Right lung (tissue), 2 donors: ENCODE measurements at regions not wholly inside any gene's neighbourhood (a gene's known extent, or its start where the extent isn't known, plus 50 kb on each side); places are given as distances from the start of the nearest gene placed in this dataset.

ENCODE experiments used
- DNase-seq, 2 donors: peaks; one replicate each; pipeline ENCODE4 v3.0.0-alpha.2; 2013

GRCh38 chr4:184575306-184575705 is 73.9 kb downstream of the CASP3 start:
- no peak for DNase-seq

- no peak for DNase-seq
These were observed 74.4 kb downstream of the CASP3 start for GRCh38 chr4:184574861-184575260.

GRCh38 chr4:184573701-184574100 is 75.5 kb downstream of the CASP3 start:
- no peak for DNase-seq

- no peak for DNase-seq
These were observed 80.5 kb downstream of the CASP3 start for GRCh38 chr4:184568770-184569169.

- DNase-seq: no peak
These were observed 85.6 kb downstream of the CASP3 start for GRCh38 chr4:184563621-184564020.

GRCh38 chr4:184558996-184559395 is 84.6 kb upstream of the IRF2 start:
- DNase-seq: no peak

GRCh38 chr4:184553891-184554290 is 79.5 kb upstream of the IRF2 start:
- DNase-seq: no peak

GRCh38 chr4:184550476-184550875 is 76.1 kb upstream of the IRF2 start:
- DNase-seq: no peak

GRCh38 chr4:184548648-184549341 is 74.4 kb upstream of the IRF2 start:
- no peak for DNase-seq

GRCh38 chr4:184548316-184548647 is 73.9 kb upstream of the IRF2 start:
- no peak for DNase-seq

GRCh38 chr4:184544788-184545409 is 70.5 kb upstream of the IRF2 start:
- DNase-seq: no peak

GRCh38 chr4:184541907-184542306 is 67.6 kb upstream of the IRF2 start:
- no peak for DNase-seq

GRCh38 chr4:184540307-184540706 is 66.0 kb upstream of the IRF2 start:
- no peak for DNase-seq

- DNase-seq: peak; percentile 91 to 93
These were observed 63.8 kb upstream of the IRF2 start for GRCh38 chr4:184538023-184538599.

- DNase-seq: peak; percentile 96 to 97
These were observed 63.1 kb upstream of the IRF2 start for GRCh38 chr4:184537269-184538022.

- DNase-seq: no peak
These were observed 62.5 kb upstream of the IRF2 start for GRCh38 chr4:184536881-184537248.

- no peak for DNase-seq
These were observed 61.9 kb upstream of the IRF2 start for GRCh38 chr4:184536065-184536880.

GRCh38 chr4:184534511-184535391 is 60.4 kb upstream of the IRF2 start:
- peak in 1 of 2 donors; percentile 53 for DNase-seq

- DNase-seq: no peak
These were observed 59.6 kb upstream of the IRF2 start for GRCh38 chr4:184533908-184534307.

GRCh38 chr4:184531008-184531407 is 56.7 kb upstream of the IRF2 start:
- no peak for DNase-seq

- DNase-seq: no peak
These were observed 54.9 kb upstream of the IRF2 start for GRCh38 chr4:184529283-184529682.
